Neuronal stem cell (in vitro differentiated cells): ENCODE measurements at regions not wholly inside any gene's neighbourhood (a gene's known extent, or its start where the extent isn't known, plus 50 kb on each side); places are given as distances from the start of the nearest gene placed in this dataset.

Experiments used
- DNase-seq: peaks from one replicate; pipeline ENCODE4 v3.0.0-alpha.2; 2013; ENCODE audit warnings: low spot score
- H2AFZ ChIP-seq: one replicate; pipeline ENCODE4 v1.6.1; 2013; ENCODE audit warnings: mild to moderate bottlenecking, low read length, inconsistent platforms
- H2AK5ac ChIP-seq: 2 replicates; pipeline ENCODE4 v1.6.1; 2013; ENCODE audit warnings: low read depth, mild to moderate bottlenecking, inconsistent platforms, low read length, moderate library complexity, mixed read lengths
- H2BK120ac ChIP-seq: 2 replicates; pipeline ENCODE4 v1.6.1; 2013; ENCODE audit warnings: low read depth, mild to moderate bottlenecking, inconsistent platforms, low read length, moderate library complexity, mixed read lengths
- H2BK12ac ChIP-seq: one replicate; pipeline ENCODE4 v1.6.1; 2013; ENCODE audit warnings: low read length, inconsistent platforms
- H2BK15ac ChIP-seq: 2 replicates; pipeline ENCODE4 v1.6.1; 2013; ENCODE audit warnings: mild to moderate bottlenecking, low read length, inconsistent platforms, mixed read lengths
- H2BK5ac ChIP-seq: one replicate; pipeline ENCODE4 v1.6.1; 2013; ENCODE audit warnings: inconsistent platforms, mild to moderate bottlenecking, low read length, moderate library complexity
- H3K14ac ChIP-seq: one replicate; pipeline ENCODE4 v1.6.1; 2013; ENCODE audit warnings: low read length, inconsistent platforms
- H3K18ac ChIP-seq: 2 replicates; pipeline ENCODE4 v1.6.1; 2013; ENCODE audit warnings: low read length, inconsistent platforms
- H3K23ac ChIP-seq: 2 replicates; pipeline ENCODE4 v1.6.1; 2013; ENCODE audit warnings: low read depth, mild to moderate bottlenecking, mixed read lengths, low read length, inconsistent platforms; ENCODE audit not compliant: poor library complexity
- H3K27ac ChIP-seq: replicated peaks from 3 replicates; pipeline ENCODE4 v1.5.1; 2013; ENCODE audit warnings: low read length, inconsistent platforms
- H3K27me3 ChIP-seq, 3 experiments: 2 replicates each; pipeline ENCODE4 v1.6.1; 2013; ENCODE audit warnings: low read length in 3 of 3, mild to moderate bottlenecking in 2 of 3, inconsistent platforms in 1 of 3, low read depth in 1 of 3, mixed read lengths in 1 of 3, moderate library complexity in 1 of 3; ENCODE audit not compliant: control insufficient read depth in 3 of 3, insufficient read depth in 3 of 3
- H3K36me3 ChIP-seq, 2 donors: replicated peaks in 1 of 2; 2 replicates each; pipeline ENCODE4 v1.6.1; 2013; ENCODE audit warnings: low read length in 2 of 2; ENCODE audit not compliant: control insufficient read depth in 2 of 2, insufficient read depth in 2 of 2
- H3K4ac ChIP-seq: 2 replicates; pipeline ENCODE4 v1.6.1; 2013; ENCODE audit warnings: inconsistent platforms, mild to moderate bottlenecking, low read length, moderate library complexity
- H3K4me1 ChIP-seq, 2 donors: 1 replicate in 1 of 2; 2 replicates in 1 of 2; pipeline ENCODE4 v1.6.1; 2013; ENCODE audit warnings: low read length in 2 of 2, low read depth in 1 of 2; ENCODE audit not compliant: control insufficient read depth in 2 of 2, insufficient read depth in 1 of 2
- H3K4me2 ChIP-seq: one replicate; pipeline ENCODE4 v1.6.1; 2013; ENCODE audit warnings: mild to moderate bottlenecking, low read length, inconsistent platforms; ENCODE audit not compliant: insufficient read depth, poor library complexity, severe bottlenecking
- H3K4me3 ChIP-seq, 2 donors: 2 replicates each; pipeline ENCODE4 v1.5.1; 2013; ENCODE audit warnings: low read length in 2 of 2, mild to moderate bottlenecking in 2 of 2, inconsistent platforms in 1 of 2, moderate library complexity in 1 of 2
- H3K79me1 ChIP-seq: one replicate; pipeline ENCODE4 v1.6.1; 2013; ENCODE audit warnings: low read depth, mild to moderate bottlenecking, inconsistent platforms, low read length, moderate library complexity
- H3K9ac ChIP-seq: one replicate; pipeline ENCODE4 v1.6.1; 2013; ENCODE audit warnings: mild to moderate bottlenecking, low read depth, low read length, inconsistent platforms; ENCODE audit not compliant: poor library complexity
- H3K9me3 ChIP-seq, 2 donors: replicated peaks in 1 of 2; 2 replicates each; pipeline versions ENCODE3 to v1.6.1; 2013; ENCODE audit warnings: low read length in 2 of 2, mild to moderate bottlenecking in 2 of 2, inconsistent platforms in 1 of 2, low read depth in 1 of 2, mixed read lengths in 1 of 2, moderate library complexity in 1 of 2; ENCODE audit not compliant: control insufficient read depth in 2 of 2, insufficient read depth in 1 of 2
- H4K8ac ChIP-seq: one replicate; pipeline ENCODE4 v1.6.1; 2013; ENCODE audit warnings: low read depth, mild to moderate bottlenecking, inconsistent platforms, low read length, moderate library complexity
- H4K91ac ChIP-seq: one replicate; pipeline ENCODE4 v1.6.1; 2013; ENCODE audit warnings: low read length, low read depth, mild to moderate bottlenecking, inconsistent platforms; ENCODE audit not compliant: poor library complexity
- WGBS, 2 donors: extraction: QIAGEN DNeasy Blood & Tissue Kit; methylation state at CpG; one replicate each; pipeline ENCODE4 v1.1.7; 2013; ENCODE audit warnings: missing lambda C conversion rate in 2 of 2, mixed read lengths in 1 of 2; ENCODE audit not compliant: insufficient read length in 2 of 2, insufficient replicate concordance in 1 of 2; ENCODE audit errors: extremely low coverage in 2 of 2; 5-methylcytosine and 5-hydroxymethylcytosine counted together

- Histone ChIP-seq H3K27ac (no peak overlapping the region), H3K9me3 (no peaks in the 10 kb centered on the region), H3K23ac (peak overlapping the region; percentile 40), H4K91ac (no peak overlapping the region), H3K27me3 (peaks cover 2 to 30% (median 2%) of the 10 kb centered on the region in 3 experiments), H3K36me3 (no peaks in the 10 kb centered on the region), H3K18ac (peak overlapping the region; percentile 93), H3K79me1 (no peaks in the 10 kb centered on the region), H2AFZ (peak overlapping the region; percentile 98), H3K14ac (peak overlapping the region; percentile 38), H2AK5ac (no peak overlapping the region), H3K4me3 (peak overlapping the region; percentile 67 to 86), H3K9ac (peak overlapping the region; percentile 94), H2BK12ac (peak overlapping the region; percentile 89), H3K4me1 (peaks cover 2 to 3% of the 10 kb centered on the region in 2 donors), H3K4ac (no peak overlapping the region), H4K8ac (no peak overlapping the region), H2BK120ac (no peak overlapping the region), H2BK5ac (no peak overlapping the region), H3K4me2 (peak overlapping the region; percentile 94), H2BK15ac (no peak overlapping the region)
- DNase-seq, result peak; percentile 51
- WGBS, 2 donors, result no CpG with 5 or more reads among the region's 105 CpGs
Measured at GRCh38 chr4:71186566-71187403, 152.0 kb upstream of the SLC4A4 start.

- Histone ChIP-seq H3K36me3 (no peaks in the 10 kb centered on the region), H2BK5ac (no peak overlapping the region), H2AK5ac (no peak overlapping the region), H3K4me3 (peak overlapping the region; percentile 67 to 86), H3K9ac (peak overlapping the region; percentile 44), H2BK15ac (no peak overlapping the region), H4K91ac (no peak overlapping the region), H4K8ac (no peak overlapping the region), H3K27me3 (peaks cover 2 to 30% (median 2%) of the 10 kb centered on the region in 3 experiments), H3K18ac (peak overlapping the region; percentile 83), H3K4ac (no peak overlapping the region), H2BK120ac (no peak overlapping the region), H3K9me3 (no peaks in the 10 kb centered on the region), H3K4me1 (peaks cover 2 to 3% of the 10 kb centered on the region in 2 donors), H3K23ac (peak overlapping the region; percentile 32), H2AFZ (peak overlapping the region; percentile 98), H2BK12ac (no peak overlapping the region), H3K14ac (no peak overlapping the region), H3K27ac (no peak overlapping the region), H3K79me1 (no peaks in the 10 kb centered on the region), H3K4me2 (peak overlapping the region; percentile 94)
- no CpG with 5 or more reads among the region's 45 CpGs for WGBS, 2 donors
- DNase-seq, result peak; percentile 14
Measured at GRCh38 chr4:71187404-71188155, 151.2 kb upstream of the SLC4A4 start.

- H3K14ac ChIP-seq, result no peak overlapping the region
- H2BK120ac ChIP-seq, result no peak overlapping the region
- H4K8ac ChIP-seq, result no peak overlapping the region
- H3K4ac ChIP-seq, result no peak overlapping the region
- peaks cover 2 to 30% (median 2%) of the 10 kb centered on the region in 3 experiments for H3K27me3 ChIP-seq
- peak overlapping the region; percentile 98 for H2AFZ ChIP-seq
- no peak overlapping the region for H3K9ac ChIP-seq
- H2BK15ac ChIP-seq, result no peak overlapping the region
- WGBS, 2 donors, result no CpG with 5 or more reads among the region's 7 CpGs
- no peak overlapping the region for H3K23ac ChIP-seq
- no peaks in the 10 kb centered on the region for H3K79me1 ChIP-seq
- H3K18ac ChIP-seq, result no peak overlapping the region
- H3K27ac ChIP-seq, result no peak overlapping the region
- H4K91ac ChIP-seq, result no peak overlapping the region
- H3K4me3 ChIP-seq, result peak overlapping the region in 1 of 2 donors; percentile 67
- H3K4me1 ChIP-seq, result peaks cover 2 to 3% of the 10 kb centered on the region in 2 donors
- no peaks in the 10 kb centered on the region for H3K9me3 ChIP-seq
- H3K36me3 ChIP-seq, result no peaks in the 10 kb centered on the region
- no peak overlapping the region for H2AK5ac ChIP-seq
- no peak overlapping the region for H2BK5ac ChIP-seq
- no peak overlapping the region for H3K4me2 ChIP-seq
- DNase-seq, result peak; percentile 8
- H2BK12ac ChIP-seq, result no peak overlapping the region
Measured at GRCh38 chr4:71188156-71188640, 150.6 kb upstream of the SLC4A4 start.

DNA sequence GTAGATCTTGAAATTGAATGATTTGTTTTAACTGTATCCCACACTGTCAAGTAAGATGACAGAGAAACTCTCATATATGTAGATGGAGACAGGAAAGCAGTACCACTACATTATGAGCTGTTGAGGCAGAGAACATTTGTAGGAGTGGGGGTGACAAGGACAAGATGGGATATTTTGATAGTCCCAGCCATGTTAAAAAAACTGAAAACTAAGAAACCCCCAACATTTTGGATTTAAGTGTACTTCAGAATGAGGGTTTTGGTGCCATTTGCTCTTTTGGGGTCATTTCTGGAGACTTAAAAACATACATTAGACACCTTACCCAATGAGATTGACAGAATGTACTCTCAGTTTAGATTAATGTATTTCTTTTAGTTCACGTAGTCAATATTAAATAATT, 149.9 kb upstream of the SLC4A4 start:
- peaks cover 2 to 30% (median 2%) of the 10 kb centered on the region in 3 experiments for H3K27me3 ChIP-seq
- H2BK120ac ChIP-seq, result no peak overlapping the region
- no peaks in the 10 kb centered on the region for H3K9me3 ChIP-seq
- no peak overlapping the region for H2AK5ac ChIP-seq
- H3K23ac ChIP-seq, result no peak overlapping the region
- H3K4me2 ChIP-seq, result no peak overlapping the region
- no peak overlapping the region for H3K14ac ChIP-seq
- H3K4me1 ChIP-seq, result peaks cover 2 to 3% of the 10 kb centered on the region in 2 donors
- H2BK12ac ChIP-seq, result no peak overlapping the region
- no peaks in the 10 kb centered on the region for H3K79me1 ChIP-seq
- H2AFZ ChIP-seq, result no peak overlapping the region
- no peak overlapping the region for H4K8ac ChIP-seq
- no peak overlapping the region for H4K91ac ChIP-seq
- H3K4ac ChIP-seq, result no peak overlapping the region
- no peak overlapping the region for H3K4me3 ChIP-seq
- no peak overlapping the region for H2BK5ac ChIP-seq
- H3K18ac ChIP-seq, result no peak overlapping the region
- no CpG with 5 or more reads among the region's 1 CpG for WGBS, 2 donors
- H3K27ac ChIP-seq, result no peak overlapping the region
- DNase-seq, result no peak
- H3K9ac ChIP-seq, result no peak overlapping the region
- H3K36me3 ChIP-seq, result no peaks in the 10 kb centered on the region
- no peak overlapping the region for H2BK15ac ChIP-seq
